Tibial nerve (tissue), 4 donors: ENCODE measurements at regions not wholly inside any gene's neighbourhood (a gene's known extent, or its start where the extent isn't known, plus 50 kb on each side); places are given as distances from the start of the nearest gene placed in this dataset.
"Not testable (repeated sequence)": the region's sequence is repeated elsewhere in the genome, so short reads cannot be mapped to it uniquely, and the experiment has no call there.

Experiments used
- CTCF ChIP-seq, 5 experiments: fragments of 200-600 bp in 3 of 5; fragments of 450-650 bp in 2 of 5; sonication (generic) in 3 of 5; IDR thresholded peaks; one replicate each; pipeline ENCODE4 v1.5.1; 2016 to 2019; ENCODE audit warnings: antibody characterized with exemption in 5 of 5, mild to moderate bottlenecking in 3 of 5, moderate library complexity in 2 of 5
- EP300 ChIP-seq, 2 donors: sonication (generic); formaldehyde crosslinking; IDR thresholded peaks; one replicate each; pipeline ENCODE4 v1.6.1; 2017; ENCODE audit warnings: antibody characterized with exemption in 2 of 2, mild to moderate bottlenecking in 1 of 2
- POLR2A ChIP-seq, 2 donors: fragments of 450-650 bp; IDR thresholded peaks; one replicate each; pipeline ENCODE4 v1.6.1; 2017; ENCODE audit warnings: antibody characterized with exemption in 2 of 2, mild to moderate bottlenecking in 2 of 2, moderate library complexity in 2 of 2

- not testable (repeated sequence) for TF ChIP-seq POLR2A, CTCF, EP300 (IDR thresholded peaks at IDR 0.05)
Measured at GRCh38 chr2:87636735-87637134, 111.2 kb upstream of the PLGLB2 start.
